Neutrophil (primary cell): ENCODE measurements at regions not wholly inside any gene's neighbourhood (a gene's known extent, or its start where the extent isn't known, plus 50 kb on each side); places are given as distances from the start of the nearest gene placed in this dataset.

Experiments
- H3K27ac ChIP-seq: fragments of 200-600 bp; sonication (generic); 2 replicates; pipeline ENCODE4 v1.5.1; 2016; ENCODE audit warnings: mild to moderate bottlenecking, moderate library complexity
- H3K27me3 ChIP-seq: fragments of 200-600 bp; sonication (generic); 2 replicates; pipeline ENCODE4 v1.6.0; 2016; ENCODE audit warnings: mild to moderate bottlenecking
- H3K36me3 ChIP-seq: fragments of 200-600 bp; sonication (generic); 2 replicates; pipeline ENCODE4 v1.5.1; 2017
- H3K4me1 ChIP-seq, 2 experiments: fragments of 200-600 bp in 1 of 2; sonication (generic) in 1 of 2; 1 replicate in 1 of 2; 2 replicates in 1 of 2; pipeline versions ENCODE4 v1.5.1 to v1.6.1; 2013 to 2016; ENCODE audit warnings: low read depth in 1 of 2, low read length in 1 of 2, mild to moderate bottlenecking in 1 of 2, moderate library complexity in 1 of 2; ENCODE audit not compliant: control insufficient read depth in 1 of 2, insufficient read depth in 1 of 2
- H3K4me3 ChIP-seq, 2 experiments: fragments of 200-600 bp in 1 of 2; sonication (generic) in 1 of 2; 1 replicate in 1 of 2; 2 replicates in 1 of 2; pipeline ENCODE4 v1.5.1; 2013 to 2016; ENCODE audit warnings: low read depth in 1 of 2, low read length in 1 of 2, mild to moderate bottlenecking in 1 of 2, moderate library complexity in 1 of 2
- H3K9me3 ChIP-seq: fragments of 200-600 bp; sonication (generic); 2 replicates; pipeline ENCODE4 v1.5.1; 2016
- CTCF ChIP-seq: fragments of 200-600 bp; sonication (generic); IDR thresholded peaks from 2 replicates; pipeline ENCODE4 v1.5.1; 2016; ENCODE audit warnings: antibody characterized with exemption

GRCh38 chr9:28799876-28800275 lies 1226.6 kb upstream of the C9orf72 start:
- no peaks in the 10 kb centered on the region for H3K9me3 ChIP-seq
- H3K27me3 ChIP-seq: no peaks in the 10 kb centered on the region
- H3K36me3 ChIP-seq: no peaks in the 10 kb centered on the region
- H3K4me3 ChIP-seq: no peak overlapping the region
- TF ChIP-seq CTCF: no peak
- no peaks in the 10 kb centered on the region for H3K4me1 ChIP-seq
- no peak overlapping the region for H3K27ac ChIP-seq

GRCh38 chr9:28801144-28801799 lies 1228.0 kb upstream of the C9orf72 start:
- Histone ChIP-seq H3K4me3 (no peak overlapping the region), H3K4me1 (no peaks in the 10 kb centered on the region), H3K9me3 (no peaks in the 10 kb centered on the region), H3K27ac (no peak overlapping the region), H3K27me3 (no peaks in the 10 kb centered on the region), H3K36me3 (no peaks in the 10 kb centered on the region)
- no peak for TF ChIP-seq CTCF

- H3K36me3 ChIP-seq: no peaks in the 10 kb centered on the region
- TF ChIP-seq CTCF: no peak
- no peak overlapping the region for H3K27ac ChIP-seq
- no peaks in the 10 kb centered on the region for H3K9me3 ChIP-seq
- no peak overlapping the region for H3K4me3 ChIP-seq
- H3K27me3 ChIP-seq: no peaks in the 10 kb centered on the region
- H3K4me1 ChIP-seq: no peaks in the 10 kb centered on the region
Measured at GRCh38 chr9:28805197-28805596, 1231.9 kb upstream of the C9orf72 start.

- Histone ChIP-seq H3K4me1 (no peaks in the 10 kb centered on the region), H3K36me3 (no peaks in the 10 kb centered on the region), H3K4me3 (no peak overlapping the region), H3K9me3 (no peaks in the 10 kb centered on the region), H3K27ac (no peak overlapping the region), H3K27me3 (no peaks in the 10 kb centered on the region)
- no peak for TF ChIP-seq CTCF
Measured at GRCh38 chr9:28808042-28808441, 1234.8 kb upstream of the C9orf72 start.

GRCh38 chr9:28810388-28811075 lies 1237.3 kb upstream of the C9orf72 start:
- Histone ChIP-seq H3K4me3 (no peak overlapping the region), H3K27ac (no peak overlapping the region), H3K27me3 (no peaks in the 10 kb centered on the region), H3K36me3 (no peaks in the 10 kb centered on the region), H3K4me1 (no peaks in the 10 kb centered on the region), H3K9me3 (no peaks in the 10 kb centered on the region)
- TF ChIP-seq CTCF: no peak
